ENCODE measurements at regions not wholly inside any gene's neighbourhood (a gene's known extent, or its start where the extent isn't known, plus 50 kb on each side); places are given as distances from the start of the nearest gene placed in this dataset.

DNA sequence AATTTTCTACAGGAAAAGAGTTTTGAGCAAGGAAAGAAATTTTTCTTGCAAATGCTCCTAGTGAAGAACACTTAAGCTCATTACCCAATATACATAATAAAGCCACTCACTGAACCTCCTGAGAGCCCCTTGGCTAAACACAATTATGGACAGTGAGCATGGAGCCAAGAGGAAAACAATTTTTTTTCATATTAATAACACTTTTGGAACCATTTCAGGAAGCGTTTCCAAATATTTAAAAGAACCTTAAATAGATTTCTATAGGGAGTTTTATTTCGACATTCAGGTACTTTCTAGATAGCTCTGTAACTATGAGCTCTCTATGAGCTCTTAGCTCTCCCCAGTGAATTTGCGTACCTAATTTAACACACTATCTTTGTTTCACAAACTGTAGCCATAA is 581.1 kb downstream of the ZNF385D start:
- H3K36me3 Mint-ChIP-seq (ENCODE audit: low read depth, unreplicated experiment): no peaks in the 10 kb centered on the region
- DNase-seq (ENCODE audit: low spot score): no peak
- TF ChIP-seq, protein P1, sequence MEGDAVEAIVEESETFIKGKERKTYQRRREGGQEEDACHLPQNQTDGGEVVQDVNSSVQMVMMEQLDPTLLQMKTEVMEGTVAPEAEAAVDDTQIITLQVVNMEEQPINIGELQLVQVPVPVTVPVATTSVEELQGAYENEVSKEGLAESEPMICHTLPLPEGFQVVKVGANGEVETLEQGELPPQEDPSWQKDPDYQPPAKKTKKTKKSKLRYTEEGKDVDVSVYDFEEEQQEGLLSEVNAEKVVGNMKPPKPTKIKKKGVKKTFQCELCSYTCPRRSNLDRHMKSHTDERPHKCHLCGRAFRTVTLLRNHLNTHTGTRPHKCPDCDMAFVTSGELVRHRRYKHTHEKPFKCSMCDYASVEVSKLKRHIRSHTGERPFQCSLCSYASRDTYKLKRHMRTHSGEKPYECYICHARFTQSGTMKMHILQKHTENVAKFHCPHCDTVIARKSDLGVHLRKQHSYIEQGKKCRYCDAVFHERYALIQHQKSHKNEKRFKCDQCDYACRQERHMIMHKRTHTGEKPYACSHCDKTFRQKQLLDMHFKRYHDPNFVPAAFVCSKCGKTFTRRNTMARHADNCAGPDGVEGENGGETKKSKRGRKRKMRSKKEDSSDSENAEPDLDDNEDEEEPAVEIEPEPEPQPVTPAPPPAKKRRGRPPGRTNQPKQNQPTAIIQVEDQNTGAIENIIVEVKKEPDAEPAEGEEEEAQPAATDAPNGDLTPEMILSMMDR (IDR thresholded peaks at IDR 0.05; ENCODE audit: unreplicated experiment): no peak
- H3K9me3 Mint-ChIP-seq (ENCODE audit: unreplicated experiment): no peaks in the 10 kb centered on the region
- no peak overlapping the region for H3K27ac Mint-ChIP-seq (ENCODE audit: unreplicated experiment)
- H3K27me3 Mint-ChIP-seq (ENCODE audit: unreplicated experiment): no peaks in the 10 kb centered on the region
- H3K4me3 Mint-ChIP-seq (ENCODE audit: unreplicated experiment): no peak overlapping the region
- peaks cover 2% of the 10 kb centered on the region for H3K4me1 Mint-ChIP-seq (ENCODE audit: unreplicated experiment)

DNA sequence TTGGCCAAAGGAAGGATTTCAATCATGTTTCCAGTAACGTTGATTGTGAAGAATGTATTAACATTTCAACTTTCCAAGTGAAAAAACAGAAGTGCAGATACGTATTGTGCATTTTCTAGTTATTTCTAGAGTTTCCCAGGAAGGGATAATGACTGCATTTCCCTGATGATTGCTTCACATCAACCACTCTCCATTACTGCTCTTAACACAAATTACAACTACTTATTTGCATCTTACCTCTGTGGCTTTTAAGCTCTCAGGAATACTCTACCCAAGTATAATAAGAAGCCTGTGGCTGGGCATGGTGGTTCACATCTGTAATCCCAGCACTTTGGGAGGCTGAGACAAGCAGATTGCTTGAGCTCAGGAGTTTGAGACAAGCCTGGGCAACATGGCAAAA is 582.5 kb downstream of the ZNF385D start:
- TF ChIP-seq, protein P1 (IDR thresholded peaks at IDR 0.05; ENCODE audit: unreplicated experiment): no peak
- H3K4me1 Mint-ChIP-seq (ENCODE audit: unreplicated experiment): peaks cover 2% of the 10 kb centered on the region
- no peak for DNase-seq (ENCODE audit: low spot score)
- no peak overlapping the region for H3K4me3 Mint-ChIP-seq (ENCODE audit: unreplicated experiment)
- H3K27ac Mint-ChIP-seq (ENCODE audit: unreplicated experiment): no peak overlapping the region
- no peaks in the 10 kb centered on the region for H3K9me3 Mint-ChIP-seq (ENCODE audit: unreplicated experiment)
- no peaks in the 10 kb centered on the region for H3K36me3 Mint-ChIP-seq (ENCODE audit: low read depth, unreplicated experiment)
- no peaks in the 10 kb centered on the region for H3K27me3 Mint-ChIP-seq (ENCODE audit: unreplicated experiment)

DNA sequence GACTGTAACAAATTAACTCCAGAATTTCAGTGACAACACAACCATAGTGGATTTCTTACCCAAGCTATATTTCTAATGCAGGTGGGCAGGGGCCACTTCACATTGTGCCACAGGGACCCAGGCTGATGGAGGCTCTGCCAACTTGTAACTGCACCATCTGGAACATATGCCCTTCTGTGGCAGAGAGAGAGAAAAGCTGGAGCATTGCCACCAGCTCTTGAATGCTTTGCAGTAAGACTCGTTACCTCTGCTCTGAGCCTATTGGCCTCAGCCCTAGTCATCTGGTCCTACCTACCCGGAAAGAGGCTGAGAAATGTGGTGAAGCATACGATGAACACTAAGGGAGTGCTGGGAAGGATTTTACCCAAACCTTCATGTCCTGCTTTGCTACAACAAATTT is 587.1 kb downstream of the ZNF385D start:
- H3K27ac Mint-ChIP-seq (ENCODE audit: unreplicated experiment): no peak overlapping the region
- peaks cover 2% of the 10 kb centered on the region for H3K4me1 Mint-ChIP-seq (ENCODE audit: unreplicated experiment)

DNA sequence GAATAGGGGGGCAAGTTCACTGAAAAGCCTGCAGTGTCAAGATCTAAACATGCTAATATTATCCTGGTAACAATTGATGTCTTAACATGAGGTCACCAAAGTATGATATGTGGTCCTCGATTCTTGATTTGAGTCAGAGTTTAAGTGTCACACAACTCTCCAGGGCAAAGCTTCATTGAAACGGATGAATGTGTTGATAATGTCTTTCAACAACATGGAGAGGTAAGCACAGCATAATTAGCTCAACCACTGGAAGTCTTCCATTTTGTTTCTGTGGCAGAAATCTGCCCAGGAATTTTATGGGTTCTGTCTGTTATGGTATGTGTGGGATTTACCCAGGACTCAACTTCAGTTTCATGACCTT is 591.5 kb downstream of the ZNF385D start:
- Mint-ChIP-seq H3K4me3 (ENCODE audit: unreplicated experiment) (no peak overlapping the region), H3K27me3 (ENCODE audit: unreplicated experiment) (no peaks in the 10 kb centered on the region), H3K36me3 (ENCODE audit: low read depth, unreplicated experiment) (no peaks in the 10 kb centered on the region), H3K4me1 (ENCODE audit: unreplicated experiment) (no peaks in the 10 kb centered on the region), H3K9me3 (ENCODE audit: unreplicated experiment) (no peaks in the 10 kb centered on the region), H3K27ac (ENCODE audit: unreplicated experiment) (no peak overlapping the region)
- TF ChIP-seq, protein P1 (IDR thresholded peaks at IDR 0.05; ENCODE audit: unreplicated experiment): no peak
- DNase-seq (ENCODE audit: low spot score): no peak

More for the DNA sequence above, 587.1 kb downstream of the ZNF385D start:
- DNase-seq (ENCODE audit: low spot score): no peak
- H3K36me3 Mint-ChIP-seq (ENCODE audit: low read depth, unreplicated experiment): no peaks in the 10 kb centered on the region
- H3K4me3 Mint-ChIP-seq (ENCODE audit: unreplicated experiment): no peak overlapping the region
- TF ChIP-seq, protein P1 (IDR thresholded peaks at IDR 0.05; ENCODE audit: unreplicated experiment): no peak
- no peaks in the 10 kb centered on the region for H3K9me3 Mint-ChIP-seq (ENCODE audit: unreplicated experiment)
- H3K27me3 Mint-ChIP-seq (ENCODE audit: unreplicated experiment): no peaks in the 10 kb centered on the region

DNA sequence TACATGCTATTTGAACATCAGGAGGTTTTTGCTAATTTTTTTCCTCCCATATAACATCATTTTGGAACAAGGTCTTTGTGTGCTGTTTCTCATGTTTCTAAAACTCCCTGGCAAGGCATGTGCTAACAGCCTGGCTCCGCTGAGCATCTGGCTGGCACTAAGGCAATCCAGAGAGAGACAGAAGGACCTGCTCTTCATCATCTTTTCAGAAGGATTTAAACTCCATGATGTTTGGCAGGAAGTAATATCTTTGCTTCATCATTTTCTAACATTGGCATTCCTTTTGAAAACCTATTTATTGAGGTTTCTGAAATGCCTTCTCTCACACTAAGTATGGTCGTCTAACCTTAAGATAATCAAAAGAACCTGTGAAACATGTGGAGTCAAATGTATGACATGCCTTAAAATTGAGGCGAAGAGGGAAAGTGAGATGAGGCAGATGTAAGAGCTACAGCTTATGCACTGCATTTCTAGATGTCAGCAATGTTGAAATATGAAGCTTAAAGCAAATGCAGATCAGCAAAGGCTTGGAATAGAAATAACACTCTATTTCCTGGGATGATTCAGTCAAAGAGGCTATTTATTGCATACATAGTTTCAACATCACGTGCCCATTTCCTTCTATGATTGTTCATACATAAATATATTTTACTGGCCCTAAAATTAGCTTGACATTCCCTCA is 592.0 kb downstream of the ZNF385D start:
- no peak overlapping the region for H3K4me3 Mint-ChIP-seq (ENCODE audit: unreplicated experiment)
- no peaks in the 10 kb centered on the region for H3K4me1 Mint-ChIP-seq (ENCODE audit: unreplicated experiment)
- TF ChIP-seq, protein P1 (IDR thresholded peaks at IDR 0.05; ENCODE audit: unreplicated experiment): no peak
- no peaks in the 10 kb centered on the region for H3K27me3 Mint-ChIP-seq (ENCODE audit: unreplicated experiment)
- H3K36me3 Mint-ChIP-seq (ENCODE audit: low read depth, unreplicated experiment): no peaks in the 10 kb centered on the region
- no peak overlapping the region for H3K27ac Mint-ChIP-seq (ENCODE audit: unreplicated experiment)
- H3K9me3 Mint-ChIP-seq (ENCODE audit: unreplicated experiment): no peaks in the 10 kb centered on the region
- DNase-seq (ENCODE audit: low spot score): no peak
